ENCODE measurements at regions not wholly inside any gene's neighbourhood (a gene's known extent, or its start where the extent isn't known, plus 50 kb on each side); places are given as distances from the start of the nearest gene placed in this dataset.

GRCh38 chr16:50469121-50469743 is 79.0 kb upstream of the NKD1 start:
- DNase-seq (ENCODE audit: low spot score), result no peak

- DNase-seq (ENCODE audit: low spot score), result no peak
Measured at GRCh38 chr16:50468749-50469078, 79.5 kb upstream of the NKD1 start.

GRCh38 chr16:50467943-50468748 is 80.0 kb upstream of the NKD1 start:
- DNase-seq (ENCODE audit: low spot score), result peak; percentile 36

GRCh38 chr16:50467559-50467942 is 80.6 kb upstream of the NKD1 start:
- no peak for DNase-seq (ENCODE audit: low spot score)

- no peak for DNase-seq (ENCODE audit: low spot score)
Measured at GRCh38 chr16:50466170-50466569, 82.0 kb upstream of the NKD1 start.

GRCh38 chr16:50464325-50465290 is 83.6 kb upstream of the NKD1 start:
- no peak for DNase-seq (ENCODE audit: low spot score)

GRCh38 chr16:50463581-50464324 is 84.4 kb upstream of the NKD1 start:
- no peak for DNase-seq (ENCODE audit: low spot score)

GRCh38 chr16:50462793-50463507 is 85.2 kb upstream of the NKD1 start:
- DNase-seq (ENCODE audit: low spot score), result no peak

GRCh38 chr16:50461400-50461760 is 86.8 kb upstream of the NKD1 start:
- DNase-seq (ENCODE audit: low spot score), result no peak

GRCh38 chr16:50460538-50461399 is 87.4 kb upstream of the NKD1 start:
- no peak for DNase-seq (ENCODE audit: low spot score)

- DNase-seq (ENCODE audit: low spot score), result no peak
Measured at GRCh38 chr16:50459496-50460080, 88.6 kb upstream of the NKD1 start.

GRCh38 chr16:50458667-50459495 is 89.3 kb upstream of the NKD1 start:
- no peak for DNase-seq (ENCODE audit: low spot score)

- no peak for DNase-seq (ENCODE audit: low spot score)
Measured at GRCh38 chr16:50457979-50458491, 89.2 kb upstream of the BRD7 start.

GRCh38 chr16:50457423-50457822 is 88.6 kb upstream of the BRD7 start:
- no peak for DNase-seq (ENCODE audit: low spot score)

- no peak for DNase-seq (ENCODE audit: low spot score)
Measured at GRCh38 chr16:50455288-50455845, 86.6 kb upstream of the BRD7 start.

- no peak for DNase-seq (ENCODE audit: low spot score)
Measured at GRCh38 chr16:50453446-50453845, 84.7 kb upstream of the BRD7 start.

- no peak for DNase-seq (ENCODE audit: low spot score)
Measured at GRCh38 chr16:50451951-50452508, 83.2 kb upstream of the BRD7 start.

GRCh38 chr16:50450957-50451356 is 82.2 kb upstream of the BRD7 start:
- DNase-seq (ENCODE audit: low spot score), result no peak

Data from HuH-7 (cell line).